Osteoblast (primary cell): ENCODE measurements at regions not wholly inside any gene's neighbourhood (a gene's known extent, or its start where the extent isn't known, plus 50 kb on each side); places are given as distances from the start of the nearest gene placed in this dataset.
"Not testable (repeated sequence)": the region's sequence is repeated elsewhere in the genome, so short reads cannot be mapped to it uniquely, and the experiment has no call there.

Experiments used
- DNase-seq: peaks from one replicate; pipeline ENCODE4 v3.0.0; 2011; ENCODE audit warnings: low spot score, mixed read lengths; ENCODE audit not compliant: insufficient read length; ENCODE audit errors: missing footprints
- H2AFZ ChIP-seq: 2 replicates; pipeline ENCODE4 v1.6.0; 2011; ENCODE audit warnings: mild to moderate bottlenecking, low read length
- H3K27ac ChIP-seq: 2 replicates; pipeline ENCODE4 v1.5.1; 2011; ENCODE audit warnings: mild to moderate bottlenecking, low read depth, low read length, moderate library complexity
- H3K27me3 ChIP-seq: 2 replicates; pipeline ENCODE4 v1.6.0; 2012; ENCODE audit warnings: mild to moderate bottlenecking, control low read depth, inconsistent platforms, low read length, moderate library complexity; ENCODE audit not compliant: insufficient read depth
- H3K36me3 ChIP-seq: 2 replicates; pipeline ENCODE4 v1.5.1; 2011; ENCODE audit warnings: mild to moderate bottlenecking, low read length, control low read depth, moderate library complexity; ENCODE audit not compliant: insufficient read depth
- H3K4me1 ChIP-seq: 2 replicates; pipeline ENCODE4 v1.5.1; 2011; ENCODE audit warnings: mild to moderate bottlenecking, low read length, control low read depth, moderate library complexity; ENCODE audit not compliant: insufficient read depth
- H3K4me2 ChIP-seq: 2 replicates; pipeline ENCODE4 v1.6.0; 2011; ENCODE audit warnings: mild to moderate bottlenecking, low read length; ENCODE audit not compliant: insufficient read depth
- H3K4me3 ChIP-seq: fragments of 200-600 bp; sonication (generic); 3 replicates; pipeline ENCODE4 v1.5.1; 2012; ENCODE audit warnings: mild to moderate bottlenecking, low read length, inconsistent platforms; ENCODE audit not compliant: insufficient read depth
- H3K79me2 ChIP-seq: 2 replicates; pipeline ENCODE4 v1.6.0; 2012; ENCODE audit warnings: mild to moderate bottlenecking, low read length, control low read depth, inconsistent platforms; ENCODE audit not compliant: insufficient read depth
- H3K9me3 ChIP-seq: 2 replicates; pipeline ENCODE4 v1.5.1; 2011; ENCODE audit warnings: low read depth, low read length, control low read depth
- H4K20me1 ChIP-seq: 2 replicates; pipeline ENCODE4 v1.6.0; 2012; ENCODE audit warnings: mild to moderate bottlenecking, low read length, control low read depth; ENCODE audit not compliant: insufficient read depth
- CTCF ChIP-seq: IDR thresholded peaks from 2 replicates; pipeline ENCODE4 v1.5.1; 2011; ENCODE audit warnings: mild to moderate bottlenecking, low read depth, low read length, moderate library complexity; ENCODE audit errors: extremely low read depth

DNA sequence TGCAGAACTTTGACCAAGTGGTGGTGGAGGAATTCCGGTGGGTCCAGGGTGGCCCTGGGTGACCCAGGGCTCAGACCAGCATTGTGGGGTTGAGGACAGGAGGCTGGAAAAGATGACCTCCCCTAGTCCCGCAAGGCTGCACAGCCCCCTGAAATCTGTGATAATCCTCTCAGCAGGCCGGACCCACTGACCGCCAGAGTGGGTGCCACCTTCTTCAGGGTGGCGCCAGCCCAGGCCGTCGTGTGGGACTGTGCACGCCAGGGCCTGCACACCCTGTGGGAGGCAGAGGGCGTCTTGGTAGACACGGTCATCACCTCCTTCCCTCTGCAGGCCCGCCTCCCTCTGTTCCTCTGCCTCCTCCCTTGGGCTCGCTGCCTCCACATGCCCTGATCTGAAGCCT is 137.7 kb downstream of the TBC1D2B start:
- no peaks in the 10 kb centered on the region for H3K27me3 ChIP-seq
- no peak overlapping the region for H2AFZ ChIP-seq
- TF ChIP-seq CTCF: no peak
- H3K4me1 ChIP-seq: peaks cover 2% of the 10 kb centered on the region
- no peaks in the 10 kb centered on the region for H3K9me3 ChIP-seq
- no peak overlapping the region for H3K27ac ChIP-seq
- H3K4me2 ChIP-seq: no peak overlapping the region
- DNase-seq: no peak
- H3K4me3 ChIP-seq: no peak overlapping the region
- H4K20me1 ChIP-seq: no peaks in the 10 kb centered on the region
- H3K79me2 ChIP-seq: no peaks in the 10 kb centered on the region
- no peaks in the 10 kb centered on the region for H3K36me3 ChIP-seq

- DNase-seq, H2AFZ ChIP-seq, H3K4me2 ChIP-seq: not testable (repeated sequence)
Measured at GRCh38 chr15:77939026-77939425, 138.5 kb downstream of the TBC1D2B start.

GRCh38 chr15:77938546-77938945 is 139.0 kb downstream of the TBC1D2B start:
- not testable (repeated sequence) for H3K27me3 ChIP-seq, H3K27ac ChIP-seq, H3K4me3 ChIP-seq, H2AFZ ChIP-seq, H3K79me2 ChIP-seq, DNase-seq, H4K20me1 ChIP-seq, H3K4me1 ChIP-seq, H3K36me3 ChIP-seq, H3K4me2 ChIP-seq, H3K9me3 ChIP-seq

More at GRCh38 chr15:77939026-77939425, 138.5 kb downstream of the TBC1D2B start:
- not testable (repeated sequence) for H3K79me2 ChIP-seq, H4K20me1 ChIP-seq, H3K4me1 ChIP-seq, H3K27ac ChIP-seq, H3K36me3 ChIP-seq, H3K4me3 ChIP-seq, H3K27me3 ChIP-seq, H3K9me3 ChIP-seq

DNA sequence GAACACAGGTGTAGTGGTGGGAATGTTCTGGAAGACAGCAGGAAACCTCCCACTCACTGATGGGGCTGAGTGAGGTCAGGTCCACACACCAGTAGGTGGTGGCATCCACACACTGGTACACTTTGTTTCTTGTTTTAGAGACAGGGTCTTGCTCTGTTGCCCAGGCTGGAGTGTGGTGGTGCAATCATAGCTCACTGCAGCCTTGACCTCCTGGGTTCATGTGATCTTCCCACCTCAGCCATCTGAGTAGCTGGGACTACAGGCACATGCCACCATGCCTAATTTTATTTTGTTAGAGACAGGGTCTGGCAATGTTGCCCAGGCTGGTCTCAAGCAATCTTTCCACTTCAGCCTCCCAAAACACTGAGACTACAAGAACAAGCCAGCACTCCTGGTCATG is 140.9 kb downstream of the TBC1D2B start:
- not testable (repeated sequence) for H3K27ac ChIP-seq

GRCh38 chr15:77934516-77934915 is 143.0 kb downstream of the TBC1D2B start:
- H3K4me1 ChIP-seq, H3K4me2 ChIP-seq, H3K4me3 ChIP-seq, H3K79me2 ChIP-seq, H2AFZ ChIP-seq, H4K20me1 ChIP-seq, DNase-seq, H3K27me3 ChIP-seq, H3K27ac ChIP-seq, H3K9me3 ChIP-seq, H3K36me3 ChIP-seq: not testable (repeated sequence)

More for the DNA sequence above, 140.9 kb downstream of the TBC1D2B start:
- not testable (repeated sequence) for H4K20me1 ChIP-seq, H3K4me3 ChIP-seq, DNase-seq, H2AFZ ChIP-seq, H3K27me3 ChIP-seq, H3K79me2 ChIP-seq, H3K9me3 ChIP-seq, H3K4me1 ChIP-seq, H3K4me2 ChIP-seq, H3K36me3 ChIP-seq

DNA sequence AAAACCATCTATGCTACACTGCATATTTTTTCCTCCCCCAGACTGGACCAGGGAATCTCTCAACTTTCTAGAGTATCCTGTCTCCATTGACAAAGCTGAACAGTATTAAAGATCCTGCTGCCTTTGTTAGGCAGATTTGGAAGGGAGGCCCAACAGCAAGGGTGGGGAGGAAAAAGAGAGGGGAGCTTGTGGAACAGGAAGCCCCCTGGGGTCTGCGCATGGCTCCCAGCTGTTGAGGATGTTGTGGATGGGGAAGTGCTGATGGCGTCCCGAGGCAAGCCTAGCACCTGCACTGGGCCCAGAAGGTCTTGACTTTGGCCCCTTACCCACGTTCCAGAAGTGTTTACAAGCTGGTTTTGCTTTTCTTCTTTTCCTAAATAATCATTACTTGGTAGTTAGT is 146.6 kb downstream of the TBC1D2B start:
- H3K4me3 ChIP-seq, H3K9me3 ChIP-seq, DNase-seq, H4K20me1 ChIP-seq, H3K4me1 ChIP-seq, H3K4me2 ChIP-seq, H3K36me3 ChIP-seq, H3K27ac ChIP-seq, H3K27me3 ChIP-seq, H2AFZ ChIP-seq, H3K79me2 ChIP-seq: not testable (repeated sequence)

GRCh38 chr15:77930490-77930889 is 147.0 kb downstream of the TBC1D2B start:
- not testable (repeated sequence) for H4K20me1 ChIP-seq, H3K36me3 ChIP-seq, H3K4me1 ChIP-seq, H3K27me3 ChIP-seq, H3K27ac ChIP-seq, H3K4me2 ChIP-seq, DNase-seq, H3K9me3 ChIP-seq, H3K79me2 ChIP-seq, H3K4me3 ChIP-seq, H2AFZ ChIP-seq

GRCh38 chr15:77926789-77927188 is 150.7 kb downstream of the TBC1D2B start:
- not testable (repeated sequence) for DNase-seq, H3K4me3 ChIP-seq, H3K79me2 ChIP-seq, H3K4me2 ChIP-seq, H2AFZ ChIP-seq, H3K36me3 ChIP-seq, H3K9me3 ChIP-seq, H3K4me1 ChIP-seq, H4K20me1 ChIP-seq, H3K27me3 ChIP-seq, H3K27ac ChIP-seq

DNA sequence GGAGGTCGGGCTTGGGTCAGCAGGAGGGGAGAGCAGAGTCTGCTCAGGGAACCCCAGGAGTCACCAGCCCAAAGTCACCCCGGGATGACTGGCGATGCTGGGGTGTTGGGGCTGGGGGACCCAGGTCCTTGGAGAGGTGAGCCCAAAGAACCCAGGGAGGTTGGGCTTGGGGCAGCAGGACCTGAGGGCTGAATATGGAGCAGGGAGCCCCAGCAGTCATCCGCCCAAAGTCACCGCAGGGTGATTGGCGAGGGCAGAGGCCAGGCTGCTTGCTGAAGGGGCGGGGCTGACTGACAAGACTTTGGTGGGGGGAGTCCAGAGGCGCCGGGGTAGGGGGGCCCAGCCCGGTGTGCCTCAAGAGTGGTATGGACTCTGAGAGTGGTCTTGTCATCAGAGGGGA is 151.2 kb downstream of the TBC1D2B start:
- H3K9me3 ChIP-seq, DNase-seq, H3K27ac ChIP-seq, H3K36me3 ChIP-seq, H4K20me1 ChIP-seq, H3K27me3 ChIP-seq, H2AFZ ChIP-seq, H3K4me2 ChIP-seq, H3K4me1 ChIP-seq, H3K4me3 ChIP-seq, H3K79me2 ChIP-seq: not testable (repeated sequence)
